Body of pancreas (tissue), 4 donors: ENCODE measurements at regions not wholly inside any gene's neighbourhood (a gene's known extent, or its start where the extent isn't known, plus 50 kb on each side); places are given as distances from the start of the nearest gene placed in this dataset.

Experiments
- CTCF ChIP-seq, 7 experiments: fragments of 450-650 bp in 4 of 7; fragments of 200-600 bp in 3 of 7; sonication (generic) in 3 of 7; IDR thresholded peaks; one replicate each; pipeline ENCODE4 v1.5.1; 2016 to 2019; ENCODE audit warnings: antibody characterized with exemption in 7 of 7
- POLR2A ChIP-seq, 3 donors: fragments of 450-650 bp; IDR thresholded peaks; one replicate each; pipeline ENCODE4 v1.6.1; 2016; ENCODE audit warnings: antibody characterized with exemption in 3 of 3, mild to moderate bottlenecking in 2 of 3

- no peak for TF ChIP-seq CTCF (IDR thresholded peaks at IDR 0.05)
- TF ChIP-seq POLR2A (IDR thresholded peaks at IDR 0.05) = no peak
Observed at GRCh38 chr20:52637201-52637600, 335.0 kb upstream of the TSHZ2 start.
